NCI-H2081 (cell line): ENCODE measurements at regions not wholly inside any gene's neighbourhood (a gene's known extent, or its start where the extent isn't known, plus 50 kb on each side); places are given as distances from the start of the nearest gene placed in this dataset.

Experiments
- DNase-seq, 2 experiments: peaks; one replicate each; lab custom pipeline; 2025; lab: John Stamatoyannopoulos, UW

GRCh38 chr2:181341855-181342600 is 115.2 kb upstream of the ITGA4 start:
- DNase-seq = no peak

DNA sequence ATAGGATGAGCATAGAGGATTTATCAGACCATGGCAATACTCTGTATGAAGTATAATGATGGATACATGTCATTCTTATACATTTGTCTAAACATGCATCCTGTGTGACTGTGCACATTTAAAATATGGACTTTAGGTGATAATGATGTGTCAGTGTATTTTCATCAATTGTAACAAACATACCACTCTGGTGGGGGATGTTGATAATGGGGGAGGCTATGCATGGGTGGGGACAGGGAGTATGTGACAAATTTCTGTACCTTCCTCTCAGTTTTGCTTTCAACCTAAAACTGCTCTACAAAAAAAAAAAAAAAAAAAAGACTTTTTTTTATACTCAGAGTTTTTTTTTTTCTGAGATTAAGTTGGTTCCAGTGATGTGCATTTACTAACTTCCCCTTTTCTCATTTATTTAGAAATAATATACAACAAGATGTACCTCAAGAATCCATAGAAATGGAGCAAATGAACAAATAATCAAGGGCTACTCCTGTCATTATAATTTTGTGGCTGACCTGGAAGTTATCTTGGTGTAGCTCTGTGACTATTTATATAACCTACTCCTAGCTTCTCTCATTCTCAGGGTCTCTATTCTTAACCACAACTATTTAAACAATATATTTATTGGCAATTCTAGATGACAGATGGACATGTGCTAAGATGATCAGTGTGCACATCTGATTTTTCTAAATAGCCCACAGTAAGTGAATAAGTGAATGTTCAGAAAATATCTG is 108.9 kb upstream of the ITGA4 start:
- no peak for DNase-seq

DNA sequence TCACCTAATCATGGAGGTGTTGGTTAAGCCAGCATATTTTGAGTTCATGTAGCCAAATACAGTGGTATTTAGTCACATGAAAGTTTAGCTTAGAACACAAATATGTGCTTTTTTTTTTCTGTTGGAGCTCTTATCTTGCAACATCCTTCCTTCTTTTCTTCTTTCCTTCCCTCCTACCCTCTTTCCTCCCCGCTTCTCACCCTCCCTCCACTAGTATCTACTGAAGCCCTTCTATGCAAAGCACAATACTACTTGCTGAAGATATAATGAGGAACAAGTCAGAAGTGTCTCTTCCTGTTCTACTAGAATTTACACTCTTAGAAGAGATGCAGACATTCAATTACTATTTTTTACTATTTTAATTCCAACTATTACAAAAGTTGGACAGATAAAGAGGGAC is 105.0 kb upstream of the ITGA4 start:
- no peak for DNase-seq

DNA sequence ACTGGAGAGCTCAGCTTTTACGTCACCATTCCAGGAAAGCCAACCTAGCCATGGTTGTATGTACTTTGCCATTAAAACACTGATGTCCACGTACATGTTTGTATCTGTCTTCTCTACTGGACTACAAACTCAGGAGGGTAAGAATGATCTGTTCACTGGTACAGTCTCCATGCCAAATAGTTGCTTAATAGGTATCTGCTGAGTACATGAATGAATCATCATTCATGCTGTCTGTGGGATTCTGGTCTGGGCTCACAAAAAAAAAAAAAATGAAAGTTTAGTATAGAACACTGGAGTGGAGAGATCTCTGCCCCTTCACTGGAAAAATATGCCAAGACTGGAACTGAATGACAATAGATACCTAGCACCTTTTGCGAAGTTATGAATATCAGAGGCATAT is 102.6 kb upstream of the ITGA4 start:
- DNase-seq = no peak

DNA sequence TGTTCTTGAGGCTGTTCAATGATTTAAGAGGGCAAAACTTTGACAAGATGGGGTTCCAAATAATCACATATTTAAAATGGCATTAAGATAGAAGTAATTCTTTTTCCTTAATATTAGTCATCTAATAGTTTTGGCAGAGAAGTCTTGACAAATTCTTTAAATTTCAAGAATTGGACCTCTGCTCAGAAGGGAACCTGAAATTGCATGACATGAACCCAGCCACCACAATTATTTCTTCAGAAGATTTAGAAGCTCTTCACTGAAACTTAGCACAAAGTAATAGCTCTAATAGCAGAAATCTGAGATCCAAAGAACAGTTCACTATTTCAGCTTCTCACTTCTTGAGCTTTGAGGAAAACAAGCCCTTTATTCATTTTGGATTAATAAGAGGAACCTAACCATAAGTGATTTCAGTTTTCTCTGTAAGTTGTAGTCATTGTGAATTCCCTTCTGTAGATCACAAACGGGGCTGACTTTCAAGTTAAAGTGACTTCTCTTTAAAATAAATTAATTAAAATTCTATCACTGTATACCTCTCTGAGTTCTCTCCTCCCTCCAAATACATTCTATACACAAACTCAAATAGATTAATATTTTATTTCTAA is 100.6 kb upstream of the ITGA4 start:
- DNase-seq = no peak

- no peak for DNase-seq
Observed at GRCh38 chr2:181357979-181358378, 99.2 kb upstream of the ITGA4 start.

DNA sequence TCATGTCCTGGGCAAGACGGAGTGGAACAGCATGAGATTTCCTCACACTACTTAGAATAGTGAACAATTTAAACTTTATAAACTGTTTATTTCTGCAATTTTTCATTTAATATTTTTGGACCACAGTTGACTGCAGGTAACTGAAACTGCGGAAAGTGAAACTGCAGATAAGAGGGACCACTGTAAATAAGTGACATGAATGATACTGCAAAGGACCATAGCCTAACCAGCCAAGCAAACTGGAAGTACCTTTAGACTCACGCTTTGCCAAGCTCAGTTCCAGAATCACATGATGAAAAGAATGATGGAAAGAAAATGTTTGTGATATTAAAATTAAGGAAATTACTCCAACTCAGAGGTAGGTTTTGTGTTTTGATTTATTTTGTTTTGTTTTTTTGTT is 94.6 kb upstream of the ITGA4 start:
- DNase-seq = no peak

GRCh38 chr2:181363164-181363563 is 94.0 kb upstream of the ITGA4 start:
- no peak for DNase-seq

- DNase-seq = no peak
Observed at GRCh38 chr2:181364492-181365170, 92.6 kb upstream of the ITGA4 start.

DNA sequence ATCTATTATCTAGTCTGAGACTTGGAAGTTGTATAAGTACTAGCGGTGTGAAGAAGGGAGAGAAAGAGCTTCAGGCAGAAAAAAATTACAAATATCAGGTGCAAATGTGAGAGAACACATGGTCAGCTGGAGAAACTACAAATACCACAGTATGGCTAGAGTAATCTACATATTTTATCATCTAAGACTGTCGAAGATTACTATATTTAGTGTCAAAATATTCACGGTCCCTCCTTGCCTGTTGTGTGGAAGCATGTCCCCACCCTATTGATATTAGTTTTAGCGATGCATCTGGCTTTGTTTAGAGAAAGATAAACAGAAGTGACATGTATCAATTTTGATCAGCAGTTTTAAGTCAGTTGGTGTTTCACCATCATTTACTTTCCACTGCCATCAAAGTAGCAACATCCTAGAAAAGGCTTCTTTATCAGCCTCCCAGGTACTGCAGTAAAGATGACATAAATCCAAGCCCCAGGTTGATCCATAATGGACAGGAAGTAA is 90.5 kb upstream of the ITGA4 start:
- DNase-seq = no peak

DNA sequence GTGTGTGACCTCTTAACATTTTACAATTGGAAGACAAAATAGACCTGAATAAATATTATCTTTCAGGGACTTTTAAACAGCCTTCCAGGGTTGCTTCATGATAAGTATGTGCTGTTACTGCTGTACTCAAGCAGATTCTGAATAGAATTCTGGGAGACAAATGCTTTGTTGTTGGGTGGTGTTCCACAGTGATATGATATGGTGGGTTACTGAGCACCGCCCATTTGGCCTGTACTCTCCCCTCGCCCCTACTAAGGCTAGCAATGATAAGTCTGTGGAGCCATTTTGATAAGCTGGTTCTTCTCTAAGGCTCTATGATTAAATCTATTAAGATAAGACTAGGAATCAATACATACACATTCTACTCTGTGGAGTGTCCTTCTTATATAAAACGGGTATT is 89.8 kb upstream of the ITGA4 start:
- DNase-seq = no peak

GRCh38 chr2:181367906-181368435 is 89.2 kb upstream of the ITGA4 start:
- DNase-seq = no peak

GRCh38 chr2:181370126-181370525 is 87.1 kb upstream of the ITGA4 start:
- no peak for DNase-seq

- no peak for DNase-seq
Observed at GRCh38 chr2:181371195-181371594, 86.0 kb upstream of the ITGA4 start.

GRCh38 chr2:181371782-181372645 is 85.2 kb upstream of the ITGA4 start:
- DNase-seq = no peak

- DNase-seq = no peak
Observed at GRCh38 chr2:181372646-181373040, 84.5 kb upstream of the ITGA4 start.

DNA sequence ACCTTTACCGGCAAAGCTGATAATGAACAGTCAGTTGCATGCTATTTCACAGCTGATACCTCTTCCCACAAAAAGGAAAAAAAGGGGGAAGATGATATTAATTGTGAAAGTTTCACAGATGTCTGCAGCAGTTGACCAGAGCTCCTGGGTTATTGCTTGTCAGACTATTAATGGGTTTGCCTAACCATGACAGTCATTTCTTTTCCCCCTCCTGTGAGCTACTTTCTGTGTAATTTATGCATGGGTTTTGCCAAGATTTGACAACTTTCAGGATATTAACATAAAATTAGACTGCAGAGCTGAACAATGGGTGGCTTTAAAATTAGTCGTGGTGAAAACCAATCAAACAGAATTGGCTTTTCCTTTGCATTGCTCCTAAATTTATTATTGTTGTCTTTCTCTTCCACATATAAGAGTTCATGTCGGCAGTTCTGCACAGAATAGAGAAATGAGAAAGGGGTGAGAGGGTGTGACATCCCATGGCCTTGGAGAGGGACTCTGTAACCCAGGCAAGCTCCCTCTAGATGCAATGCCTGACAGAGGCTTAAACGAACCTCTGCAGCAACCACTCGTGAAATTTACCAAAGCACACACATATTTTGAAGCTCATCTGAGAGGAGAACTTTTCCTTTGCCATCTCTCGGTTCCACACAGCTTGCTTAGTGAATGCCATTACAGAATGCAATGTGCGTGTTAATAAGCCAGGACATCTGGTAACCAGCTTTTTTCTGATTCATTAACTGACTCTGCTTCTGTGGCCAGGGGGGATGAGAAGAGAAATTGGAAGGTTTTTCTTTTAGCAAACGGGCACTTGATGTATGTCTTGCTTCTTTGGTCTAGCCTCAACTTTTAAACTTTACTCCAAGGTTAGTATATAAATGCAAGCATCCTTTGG is 82.2 kb upstream of the ITGA4 start:
- no peak for DNase-seq

DNA sequence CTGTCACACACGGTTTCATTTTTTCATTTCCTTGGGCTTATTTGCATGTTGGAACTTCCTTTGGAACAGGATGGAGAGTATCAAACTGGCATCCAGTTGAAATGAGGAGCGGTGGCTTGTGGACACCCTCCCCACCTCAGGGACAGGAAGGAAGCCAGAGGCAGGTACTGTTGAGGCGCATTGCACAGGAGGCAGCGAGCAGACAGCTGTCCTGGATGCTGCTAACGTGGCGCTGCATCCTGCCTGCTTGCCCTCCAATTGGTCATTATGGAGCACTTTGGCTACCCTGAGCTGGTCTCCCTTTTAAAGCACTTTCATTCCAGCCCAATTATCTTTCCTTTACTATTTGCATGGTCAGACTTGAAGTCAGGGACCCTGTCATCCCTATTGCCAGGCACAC is 80.7 kb upstream of the ITGA4 start:
- no peak for DNase-seq

GRCh38 chr2:181376999-181377398 is 80.2 kb upstream of the ITGA4 start:
- no peak for DNase-seq

DNA sequence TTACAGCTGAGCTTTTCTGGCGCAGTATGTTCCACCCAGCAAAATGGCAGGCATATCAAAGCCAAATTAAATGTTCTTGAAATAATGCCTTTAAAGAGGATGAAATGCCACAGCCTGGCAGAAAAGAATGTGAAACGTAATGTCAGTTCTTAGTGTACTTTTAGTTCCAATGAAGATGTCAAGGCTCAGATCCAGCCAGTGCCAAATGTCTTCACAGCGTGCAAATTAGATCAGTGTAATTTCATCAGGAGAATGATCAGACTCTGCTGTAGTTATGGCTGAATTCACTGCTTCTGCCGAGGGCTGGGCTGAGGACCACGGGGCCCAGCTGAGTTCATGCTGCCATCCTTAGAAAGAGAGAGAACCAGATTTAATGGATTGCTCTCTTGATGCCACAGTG is 78.7 kb upstream of the ITGA4 start:
- DNase-seq = no peak
